IMR-90 (cell line): ENCODE measurements at regions not wholly inside any gene's neighbourhood (a gene's known extent, or its start where the extent isn't known, plus 50 kb on each side); places are given as distances from the start of the nearest gene placed in this dataset.

Experiments used
- CEBPB ChIP-seq: IDR thresholded peaks from 2 replicates; pipeline ENCODE4 v1.6.1; 2012; ENCODE audit warnings: low read depth, low read length, improper control_type of control experiment
- CTCF ChIP-seq: conservative IDR thresholded peaks from 2 replicates; pipeline ENCODE4 v1.5.1; 2012; ENCODE audit warnings: mild to moderate bottlenecking, low read depth, low read length, improper control_type of control experiment
- ELK1 ChIP-seq: fragments of 150-350 bp; IDR thresholded peaks from 2 replicates; pipeline ENCODE4 v1.6.1; 2016; ENCODE audit warnings: low read depth, mild to moderate bottlenecking, low read length, moderate library complexity, borderline replicate concordance
- MAFK ChIP-seq: IDR thresholded peaks from 2 replicates; pipeline ENCODE4 v1.6.1; 2012; ENCODE audit warnings: low read depth, low read length, improper control_type of control experiment
- MAZ ChIP-seq: IDR thresholded peaks from 2 replicates; pipeline ENCODE4 v1.6.1; 2012; ENCODE audit warnings: low read depth, mild to moderate bottlenecking, low read length, improper control_type of control experiment, moderate library complexity, borderline replicate concordance
- MXI1 ChIP-seq: IDR thresholded peaks from 2 replicates; pipeline ENCODE4 v1.6.1; 2012; ENCODE audit warnings: low read depth, mild to moderate bottlenecking, low read length, moderate library complexity, borderline replicate concordance
- POLR2A ChIP-seq: IDR thresholded peaks from 2 replicates; pipeline ENCODE4 v1.6.1; 2012; ENCODE audit warnings: mild to moderate bottlenecking, low read depth, low read length
- RAD21 ChIP-seq: IDR thresholded peaks from 2 replicates; pipeline ENCODE4 v1.6.1; 2012; ENCODE audit warnings: low read length, improper control_type of control experiment
- RCOR1 ChIP-seq: IDR thresholded peaks from 2 replicates; pipeline ENCODE4 v1.6.1; 2012; ENCODE audit warnings: mild to moderate bottlenecking, low read length, improper control_type of control experiment; ENCODE audit not compliant: insufficient replicate concordance
- RFX5 ChIP-seq: IDR thresholded peaks from 2 replicates; pipeline ENCODE4 v1.8.0; 2012; ENCODE audit warnings: low read depth, mild to moderate bottlenecking, low read length, moderate library complexity
- SMC3 ChIP-seq: fragments of 150-350 bp; IDR thresholded peaks from 2 replicates; pipeline ENCODE4 v1.6.1; 2016; ENCODE audit warnings: low read depth, mild to moderate bottlenecking, antibody characterized with exemption, low read length, moderate library complexity
- USF2 ChIP-seq: fragments of 150-350 bp; IDR thresholded peaks from 2 replicates; pipeline ENCODE4 v1.6.1; 2017; ENCODE audit warnings: mild to moderate bottlenecking, antibody characterized with exemption, low read length, low read depth

DNA sequence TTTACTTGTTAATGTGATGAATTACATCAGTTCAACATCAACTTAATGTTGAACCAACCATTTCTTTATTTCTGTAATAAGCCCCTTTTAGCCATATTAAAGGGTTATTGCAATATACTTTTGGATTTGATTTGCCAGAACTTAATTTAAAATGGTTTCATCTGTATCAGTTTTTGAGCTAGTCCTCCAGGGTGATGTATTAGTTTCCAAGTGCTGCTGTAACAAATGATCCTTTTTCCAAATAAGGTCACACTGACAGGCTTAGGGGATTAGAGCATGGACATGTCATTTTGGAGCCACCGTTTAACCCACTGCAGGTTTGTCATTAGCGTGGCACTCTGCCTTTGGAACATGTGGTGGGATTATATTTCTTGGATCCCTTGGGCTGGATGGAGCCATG lies 244.8 kb upstream of the PLPP4 start:
- TF ChIP-seq CTCF: no peak
- TF ChIP-seq POLR2A: no peak
- no peak for TF ChIP-seq MAFK
- no peak for TF ChIP-seq USF2
- no peak for TF ChIP-seq MAZ
- TF ChIP-seq MXI1: no peak
- no peak for TF ChIP-seq CEBPB
- TF ChIP-seq ELK1: no peak
- TF ChIP-seq RCOR1: no peak
- no peak for TF ChIP-seq SMC3
- no peak for TF ChIP-seq RAD21
- TF ChIP-seq RFX5: no peak
